WTC11 (cell line): ENCODE measurements at regions not wholly inside any gene's neighbourhood (a gene's known extent, or its start where the extent isn't known, plus 50 kb on each side); places are given as distances from the start of the nearest gene placed in this dataset.

ENCODE experiments used
- ATAC-seq: fragments of 200-7000 bp; cut with Tn5 transposase; 2 replicates; pipeline ENCODE4 v1.10.0; 2021; ENCODE audit warnings: mild to moderate bottlenecking, moderate library complexity
- CTCF ChIA-PET: fragments of 300-600 bp; sonication (Branson Sonifier 250); formaldehyde crosslinking; loops from one replicate; lab custom pipeline; 2021; ENCODE audit warnings: antibody characterized with exemption; lab: Charles Lee
- POLR2A ChIA-PET: fragments of 350-600 bp; sonication (Branson Sonifier 250); formaldehyde crosslinking; loops from one replicate; lab custom pipeline; 2021; ENCODE audit warnings: antibody characterized with exemption; lab: Charles Lee
- DNase-seq: peaks from one replicate; pipeline ENCODE4 v3.0.0; 2021; ENCODE audit warnings: low spot score
- H3K27ac Mint-ChIP-seq: 2 replicates; pipeline ENCODE4 v1.8.0; 2021; ENCODE audit warnings: mixed read lengths
- H3K27me3 Mint-ChIP-seq: 2 replicates; pipeline ENCODE4 v1.8.0; 2021; ENCODE audit warnings: low read depth, mild to moderate bottlenecking, moderate library complexity, mixed read lengths
- H3K36me3 Mint-ChIP-seq: 2 replicates; pipeline ENCODE4 v1.8.0; 2021; ENCODE audit warnings: mixed read lengths
- H3K4me1 Mint-ChIP-seq: 2 replicates; pipeline ENCODE4 v1.8.0; 2022; ENCODE audit warnings: mixed read lengths
- H3K4me3 Mint-ChIP-seq: 2 replicates; pipeline ENCODE4 v1.8.0; 2021; ENCODE audit warnings: mild to moderate bottlenecking, moderate library complexity, mixed read lengths
- H3K9me3 Mint-ChIP-seq: 2 replicates; pipeline ENCODE4 v1.8.0; 2021; ENCODE audit warnings: mixed read lengths
- AFF4 ChIP-seq: sonication (generic); formaldehyde crosslinking; IDR thresholded peaks from 2 replicates; pipeline ENCODE4 v1.8.1; 2023; ENCODE audit warnings: mild to moderate bottlenecking, missing genetic modification reagents, borderline replicate concordance
- CTCF ChIP-seq: fragments of 200-600 bp; IDR thresholded peaks from 2 replicates; pipeline ENCODE4 v1.8.0; 2022; ENCODE audit warnings: antibody characterized with exemption
- ELF4 ChIP-seq: sonication (generic); formaldehyde crosslinking; IDR thresholded peaks from 2 replicates; pipeline ENCODE4 v1.8.1; 2022; ENCODE audit warnings: low read depth, mild to moderate bottlenecking, moderate library complexity, missing genetic modification reagents
- ESRRA ChIP-seq: sonication (generic); formaldehyde crosslinking; IDR thresholded peaks from 2 replicates; pipeline ENCODE4 v1.8.1; 2022; ENCODE audit warnings: mild to moderate bottlenecking, missing genetic modification reagents, borderline replicate concordance
- JUN ChIP-seq: sonication (generic); formaldehyde crosslinking; IDR thresholded peaks from 2 replicates; pipeline ENCODE4 v1.8.0; 2023; ENCODE audit warnings: mild to moderate bottlenecking, missing genetic modification reagents
- MXD4 ChIP-seq: fragments of 250-450 bp; sonication (Bioruptor Pico); IDR thresholded peaks from 2 replicates; pipeline ENCODE4 v1.8.0; 2021; ENCODE audit warnings: mild to moderate bottlenecking, moderate library complexity, borderline replicate concordance
- RORB ChIP-seq: fragments of 250-450 bp; sonication (Bioruptor Pico); IDR thresholded peaks from 2 replicates; pipeline ENCODE4 v1.9.0; 2021; ENCODE audit warnings: mild to moderate bottlenecking
- SMAD4 ChIP-seq: sonication (generic); formaldehyde crosslinking; IDR thresholded peaks from 2 replicates; pipeline ENCODE4 v1.8.0; 2022; ENCODE audit warnings: mild to moderate bottlenecking, missing genetic modification reagents
- SP1 ChIP-seq: sonication (generic); formaldehyde crosslinking; conservative IDR thresholded peaks from 2 replicates; pipeline ENCODE4 v1.8.1; 2022; ENCODE audit warnings: missing genetic modification reagents
- TCF7 ChIP-seq: sonication (generic); formaldehyde crosslinking; IDR thresholded peaks from 2 replicates; pipeline ENCODE4 v1.8.0; 2022; ENCODE audit warnings: mild to moderate bottlenecking, low read depth, missing genetic modification reagents, moderate library complexity
- TEAD4 ChIP-seq: sonication (generic); formaldehyde crosslinking; IDR thresholded peaks from 2 replicates; pipeline ENCODE4 v1.8.0; 2022; ENCODE audit warnings: mild to moderate bottlenecking, missing genetic modification reagents
- ZBTB43 ChIP-seq: sonication (generic); formaldehyde crosslinking; IDR thresholded peaks from 2 replicates; pipeline ENCODE4 v1.8.1; 2023; ENCODE audit warnings: mild to moderate bottlenecking, missing genetic modification reagents
- ZNF396 ChIP-seq: fragments of 250-450 bp; sonication (Bioruptor Pico); IDR thresholded peaks from 2 replicates; pipeline ENCODE4 v1.8.0; 2021; ENCODE audit warnings: mild to moderate bottlenecking, moderate library complexity, borderline replicate concordance
- ZNF416 ChIP-seq: fragments of 250-450 bp; sonication (Bioruptor Pico); IDR thresholded peaks from 2 replicates; pipeline ENCODE4 v1.9.0; 2021; ENCODE audit warnings: mild to moderate bottlenecking, inconsistent platforms
- ZNF671 ChIP-seq: fragments of 250-450 bp; sonication (Bioruptor Pico); IDR thresholded peaks from 2 replicates; pipeline ENCODE4 v1.8.0; 2021; ENCODE audit warnings: mild to moderate bottlenecking

- CTCF ChIA-PET, result interaction anchor here (0.7 to 1.2 kb wide), 4 partner anchors 9 to 170 kb away, joined by 3 to 4 read pairs (median 4); no protein-coding TSS in a partner anchor
- no peak for TF ChIP-seq ZBTB43 (CRISPR knock-in tag)
- no peak for TF ChIP-seq ZNF671
- TF ChIP-seq CTCF, result no peak
- TF ChIP-seq ZNF396 (CRISPR knock-in tag), result no peak
- no peak for TF ChIP-seq RORB (CRISPR knock-in tag)
- no peak for TF ChIP-seq ESRRA
- TF ChIP-seq JUN (CRISPR knock-in tag), result no peak
- TF ChIP-seq ELF4, result no peak
- no peak for TF ChIP-seq ZNF416 (CRISPR knock-in tag)
- no peak for TF ChIP-seq MXD4 (CRISPR knock-in tag)
- no peak for TF ChIP-seq TEAD4 (CRISPR knock-in tag)
- no peak for TF ChIP-seq SP1 (CRISPR knock-in tag)
- Mint-ChIP-seq H3K4me1 (no peaks in the 10 kb centered on the region), H3K27me3 (peaks cover 99% of the 10 kb centered on the region), H3K4me3 (no peak overlapping the region), H3K27ac (no peak overlapping the region), H3K9me3 (no peaks in the 10 kb centered on the region), H3K36me3 (no peaks in the 10 kb centered on the region)
- POLR2A ChIA-PET, result no interaction called here
- DNase-seq, result no peak
- no peak for ATAC-seq
Measured at GRCh38 chr22:22711532-22711913, 67.1 kb downstream of the GGTLC2 start.

GRCh38 chr22:22712092-22712658, 67.8 kb downstream of the GGTLC2 start:
- no peak overlapping the region for H3K4me3 Mint-ChIP-seq
- DNase-seq (no peak), ATAC-seq (no peak)
- ChIA-PET CTCF (interaction anchor here (0.7 to 1.2 kb wide), 3 partner anchors 10 to 50 kb away, joined by 3 to 4 read pairs (median 4); no protein-coding TSS in a partner anchor), POLR2A (no interaction called here)
- no peaks in the 10 kb centered on the region for H3K9me3 Mint-ChIP-seq
- no peaks in the 10 kb centered on the region for H3K4me1 Mint-ChIP-seq
- no peaks in the 10 kb centered on the region for H3K36me3 Mint-ChIP-seq
- TF ChIP-seq SMAD4 (CRISPR knock-in tag), result no peak
- no peak for TF ChIP-seq CTCF
- TF ChIP-seq TCF7 (CRISPR knock-in tag), result no peak
- TF ChIP-seq AFF4, result no peak
- H3K27ac Mint-ChIP-seq, result no peak overlapping the region
- H3K27me3 Mint-ChIP-seq, result peaks cover 99% of the 10 kb centered on the region
